DND-41 (cell line): ENCODE measurements at regions not wholly inside any gene's neighbourhood (a gene's known extent, or its start where the extent isn't known, plus 50 kb on each side); places are given as distances from the start of the nearest gene placed in this dataset.

Source experiments
- EZH2 ChIP-seq: IDR thresholded peaks from 3 replicates; pipeline ENCODE4 v1.6.1; 2012; ENCODE audit warnings: borderline replicate concordance, low read depth, mild to moderate bottlenecking, moderate library complexity, low read length, inconsistent platforms; ENCODE audit not compliant: severe bottlenecking
- TF ChIP-seq, protein P1 (sequence below): IDR thresholded peaks from 2 replicates; pipeline ENCODE4 v1.5.1; 2012; ENCODE audit warnings: borderline replicate concordance, low read length, moderate library complexity, mild to moderate bottlenecking; ENCODE audit not compliant: poor library complexity, severe bottlenecking; ENCODE audit errors: extremely low read depth

DNA sequence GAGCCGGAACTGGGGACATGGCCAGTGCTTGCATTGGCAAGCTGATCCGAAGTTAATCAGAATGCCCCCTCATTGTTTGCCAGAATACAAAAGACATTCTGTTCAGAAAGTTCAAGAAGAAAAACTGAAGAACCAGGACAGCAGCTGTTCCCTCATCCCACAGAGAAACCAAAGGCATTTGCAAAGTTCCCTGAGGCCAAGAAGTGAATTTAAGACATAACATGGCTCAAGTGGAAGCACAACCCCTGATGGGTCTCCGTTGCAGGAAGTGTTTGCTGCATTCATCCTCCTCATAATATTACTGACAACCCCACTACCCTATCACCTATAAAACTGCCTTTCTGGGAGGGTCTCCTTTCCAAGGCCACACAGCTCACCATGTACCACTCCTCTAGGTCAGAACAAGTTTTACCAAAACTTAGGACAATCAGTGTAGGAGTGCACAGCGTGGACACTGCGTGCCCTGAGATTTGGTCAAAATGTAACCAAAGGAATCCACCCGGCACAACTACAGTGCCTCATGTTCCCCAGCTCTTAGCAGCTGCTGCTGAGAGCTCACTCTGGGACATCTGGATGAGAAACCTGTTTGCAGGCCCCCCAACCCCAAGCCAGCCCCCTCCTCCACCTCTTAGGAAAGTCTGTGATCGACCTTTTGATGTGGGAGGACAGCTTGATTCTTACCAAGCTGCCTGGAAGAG, 101.6 kb upstream of the AKIP1 start:
- TF ChIP-seq EZH2: no peak
- TF ChIP-seq, protein P1, sequence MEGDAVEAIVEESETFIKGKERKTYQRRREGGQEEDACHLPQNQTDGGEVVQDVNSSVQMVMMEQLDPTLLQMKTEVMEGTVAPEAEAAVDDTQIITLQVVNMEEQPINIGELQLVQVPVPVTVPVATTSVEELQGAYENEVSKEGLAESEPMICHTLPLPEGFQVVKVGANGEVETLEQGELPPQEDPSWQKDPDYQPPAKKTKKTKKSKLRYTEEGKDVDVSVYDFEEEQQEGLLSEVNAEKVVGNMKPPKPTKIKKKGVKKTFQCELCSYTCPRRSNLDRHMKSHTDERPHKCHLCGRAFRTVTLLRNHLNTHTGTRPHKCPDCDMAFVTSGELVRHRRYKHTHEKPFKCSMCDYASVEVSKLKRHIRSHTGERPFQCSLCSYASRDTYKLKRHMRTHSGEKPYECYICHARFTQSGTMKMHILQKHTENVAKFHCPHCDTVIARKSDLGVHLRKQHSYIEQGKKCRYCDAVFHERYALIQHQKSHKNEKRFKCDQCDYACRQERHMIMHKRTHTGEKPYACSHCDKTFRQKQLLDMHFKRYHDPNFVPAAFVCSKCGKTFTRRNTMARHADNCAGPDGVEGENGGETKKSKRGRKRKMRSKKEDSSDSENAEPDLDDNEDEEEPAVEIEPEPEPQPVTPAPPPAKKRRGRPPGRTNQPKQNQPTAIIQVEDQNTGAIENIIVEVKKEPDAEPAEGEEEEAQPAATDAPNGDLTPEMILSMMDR: no peak
